Stimulated activated naive CD4-positive, alpha-beta T cell (primary cell): ENCODE measurements at regions not wholly inside any gene's neighbourhood (a gene's known extent, or its start where the extent isn't known, plus 50 kb on each side); places are given as distances from the start of the nearest gene placed in this dataset.
"Not testable (repeated sequence)": the region's sequence is repeated elsewhere in the genome, so short reads cannot be mapped to it uniquely, and the experiment has no call there.

ENCODE experiments used
- DNase-seq, 6 experiments: peaks; one replicate each; lab custom pipeline; 2025; lab: John Stamatoyannopoulos, UW

GRCh38 chr3:78255403-78255802 is 1215.5 kb downstream of the ROBO2 start:
- DNase-seq, result no peak

GRCh38 chr3:78256123-78256522 is 1216.2 kb downstream of the ROBO2 start:
- DNase-seq, result no peak

GRCh38 chr3:78257951-78258530 is 1218.1 kb downstream of the ROBO2 start:
- DNase-seq, result no peak

GRCh38 chr3:78258798-78259197 is 1218.9 kb downstream of the ROBO2 start:
- no peak for DNase-seq

- DNase-seq, result no peak
Measured at GRCh38 chr3:78260388-78260787, 1220.5 kb downstream of the ROBO2 start.

- not testable (repeated sequence) for DNase-seq
Measured at GRCh38 chr3:78266550-78266949, 1226.7 kb downstream of the ROBO2 start.

- no peak for DNase-seq
Measured at GRCh38 chr3:78267235-78267634, 1227.3 kb downstream of the ROBO2 start.

- no peak for DNase-seq
Measured at GRCh38 chr3:78268087-78268486, 1228.2 kb downstream of the ROBO2 start.

- DNase-seq, result no peak
Measured at GRCh38 chr3:78268716-78269668, 1229.1 kb downstream of the ROBO2 start.

- DNase-seq, result no peak
Measured at GRCh38 chr3:78273326-78273725, 1233.4 kb downstream of the ROBO2 start.

GRCh38 chr3:78274475-78275065 is 1234.7 kb downstream of the ROBO2 start:
- DNase-seq, result no peak

- no peak for DNase-seq
Measured at GRCh38 chr3:78275420-78275852, 1235.5 kb downstream of the ROBO2 start.

- DNase-seq, result no peak
Measured at GRCh38 chr3:78277220-78277619, 1237.3 kb downstream of the ROBO2 start.

GRCh38 chr3:78277801-78278200 is 1237.9 kb downstream of the ROBO2 start:
- DNase-seq, result no peak

- DNase-seq, result no peak
Measured at GRCh38 chr3:78279091-78279490, 1239.2 kb downstream of the ROBO2 start.

GRCh38 chr3:78281381-78281780 is 1241.5 kb downstream of the ROBO2 start:
- DNase-seq, result no peak

- DNase-seq, result no peak
Measured at GRCh38 chr3:78283994-78284393, 1244.1 kb downstream of the ROBO2 start.

- no peak for DNase-seq
Measured at GRCh38 chr3:78285032-78285728, 1245.3 kb downstream of the ROBO2 start.

GRCh38 chr3:78287085-78287484 is 1247.2 kb downstream of the ROBO2 start:
- no peak for DNase-seq

- DNase-seq, result no peak
Measured at GRCh38 chr3:78293284-78293683, 1253.4 kb downstream of the ROBO2 start.

GRCh38 chr3:78304115-78304514 is 1264.2 kb downstream of the ROBO2 start:
- no peak for DNase-seq

GRCh38 chr3:78312851-78313250 is 1273.0 kb downstream of the ROBO2 start:
- DNase-seq, result no peak
